BE2C (cell line): ENCODE measurements at regions not wholly inside any gene's neighbourhood (a gene's known extent, or its start where the extent isn't known, plus 50 kb on each side); places are given as distances from the start of the nearest gene placed in this dataset.

Source experiments
- DNase-seq: peaks from one replicate; pipeline ENCODE4 v3.0.0-alpha.2; 2020
- H3K27me3 ChIP-seq: fragments of 250-450 bp; sonication (Bioruptor Pico); 2 replicates; pipeline ENCODE4 v1.5.1; 2020; ENCODE audit warnings: mild to moderate bottlenecking
- H3K36me3 ChIP-seq: fragments of 250-450 bp; sonication (Bioruptor Pico); 2 replicates; pipeline ENCODE4 v1.5.1; 2020; ENCODE audit warnings: mild to moderate bottlenecking
- H3K4me1 ChIP-seq: fragments of 250-450 bp; sonication (Bioruptor Pico); 2 replicates; pipeline ENCODE4 v1.5.1; 2020
- H3K4me3 ChIP-seq: 2 replicates; pipeline ENCODE4 v1.5.1; 2011; ENCODE audit warnings: low read depth, low read length
- H3K9me3 ChIP-seq: fragments of 250-450 bp; sonication (Bioruptor Pico); 2 replicates; pipeline ENCODE4 v1.5.1; 2020
- CTCF ChIP-seq: IDR thresholded peaks from 2 replicates; pipeline ENCODE4 v1.5.1; 2012; ENCODE audit warnings: mild to moderate bottlenecking, low read depth, low read length

GRCh38 chr22:48615171-48616008 lies 1212.3 kb downstream of the BRD1 start:
- DNase-seq: no peak
- Histone ChIP-seq H3K4me3 (no peak overlapping the region), H3K27me3 (no peaks in the 10 kb centered on the region), H3K9me3 (peaks cover 3% of the 10 kb centered on the region; the same call in 1 of the 2 replicates), H3K36me3 (no peaks in the 10 kb centered on the region), H3K4me1 (no peaks in the 10 kb centered on the region)
- no peak for TF ChIP-seq CTCF

- TF ChIP-seq CTCF: no peak
- no peak for DNase-seq
Measured at GRCh38 chr22:48613566-48614200, 1214.0 kb downstream of the BRD1 start.

GRCh38 chr22:48612077-48612995 lies 1215.3 kb downstream of the BRD1 start:
- peaks cover 3% of the 10 kb centered on the region; the same call in 1 of the 2 replicates for H3K9me3 ChIP-seq
- H3K4me3 ChIP-seq: no peak overlapping the region
- H3K36me3 ChIP-seq: no peaks in the 10 kb centered on the region
- no peak for TF ChIP-seq CTCF
- no peak for DNase-seq
- no peaks in the 10 kb centered on the region for H3K27me3 ChIP-seq
- H3K4me1 ChIP-seq: no peaks in the 10 kb centered on the region

More at GRCh38 chr22:48613566-48614200, 1214.0 kb downstream of the BRD1 start:
- no peaks in the 10 kb centered on the region for H3K4me1 ChIP-seq
- H3K27me3 ChIP-seq: no peaks in the 10 kb centered on the region
- peaks cover 3% of the 10 kb centered on the region; the same call in 1 of the 2 replicates for H3K9me3 ChIP-seq
- H3K36me3 ChIP-seq: no peaks in the 10 kb centered on the region
- no peak overlapping the region for H3K4me3 ChIP-seq

DNA sequence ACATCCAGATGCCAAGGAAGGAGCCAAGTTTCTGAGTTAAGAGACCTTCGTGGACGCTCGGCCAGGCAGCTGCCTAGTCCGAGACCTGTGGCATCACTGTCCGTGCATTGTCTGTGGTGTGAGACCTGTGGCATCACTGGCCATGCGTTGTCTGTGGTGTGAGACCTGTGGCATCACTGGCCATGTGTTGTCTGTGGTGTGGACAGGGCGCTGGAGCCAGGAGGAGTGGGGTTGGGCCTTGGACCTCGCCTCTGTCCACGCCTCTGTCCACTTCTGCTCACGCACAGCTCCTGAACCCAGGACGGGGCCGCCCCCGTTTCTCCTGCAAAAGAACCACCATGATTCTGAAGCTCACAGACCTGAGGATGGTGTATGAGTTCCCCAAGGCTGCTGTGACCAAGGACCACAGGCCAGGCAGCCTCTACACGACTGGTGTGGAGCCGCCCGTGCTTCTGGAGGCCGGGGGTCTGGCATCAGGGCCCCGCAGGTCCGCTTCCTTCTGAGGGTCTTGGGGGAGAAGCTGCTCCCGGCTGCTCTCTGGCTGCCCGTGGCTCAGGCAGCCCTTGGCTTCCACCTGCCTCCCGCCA lies 1218.3 kb downstream of the BRD1 start:
- peaks cover 3% of the 10 kb centered on the region; the same call in 1 of the 2 replicates for H3K9me3 ChIP-seq
- no peak for TF ChIP-seq CTCF
- H3K27me3 ChIP-seq: no peaks in the 10 kb centered on the region
- H3K4me3 ChIP-seq: no peak overlapping the region
- no peaks in the 10 kb centered on the region for H3K36me3 ChIP-seq
- no peaks in the 10 kb centered on the region for H3K4me1 ChIP-seq
- DNase-seq: no peak

GRCh38 chr22:48607901-48608662 lies 1219.6 kb downstream of the BRD1 start:
- Histone ChIP-seq H3K36me3 (no peaks in the 10 kb centered on the region), H3K4me1 (no peaks in the 10 kb centered on the region), H3K27me3 (no peaks in the 10 kb centered on the region), H3K4me3 (no peak overlapping the region), H3K9me3 (peaks cover 3% of the 10 kb centered on the region; the same call in 1 of the 2 replicates)
- DNase-seq: no peak
- TF ChIP-seq CTCF: no peak
